IMR-90 (cell line): ENCODE measurements at regions not wholly inside any gene's neighbourhood (a gene's known extent, or its start where the extent isn't known, plus 50 kb on each side); places are given as distances from the start of the nearest gene placed in this dataset.
A peak's percentile ranks its signal among the peaks of the same experiment; 100 is the strongest.

Source experiments
- ATAC-seq: fragments of 200-7000 bp; cut with Tn5 transposase; 2 replicates; pipeline ENCODE4 v1.9.1; 2020; ENCODE audit warnings: low read depth, mild to moderate bottlenecking, moderate library complexity
- BruUV-seq: library from RNA; stranded (reverse); fragments of 400-500 nt; replicated peaks from 2 replicates; lab custom pipeline; 2021; lab: Mats Ljungman, UMichigan
- CTCF ChIA-PET: fragments of 300-600 bp; formaldehyde crosslinking; extraction: SDS; loops from one replicate; lab custom pipeline; 2021; ENCODE audit warnings: antibody characterized with exemption; lab: Yijun Ruan, JAX
- POLR2A ChIA-PET: fragments of 300-600 bp; sonication (Branson Sonifier 250); formaldehyde crosslinking; loops from one replicate; lab custom pipeline; 2022; ENCODE audit warnings: antibody characterized with exemption; ENCODE audit not compliant: unreplicated experiment; lab: Charles Lee
- DNase-seq: peaks from one replicate; pipeline ENCODE4 v3.0.0; 2013
- H2AFZ ChIP-seq: replicated peaks from 2 replicates; pipeline ENCODE3; 2013; ENCODE audit warnings: low read length, mild to moderate bottlenecking; ENCODE audit not compliant: poor library complexity
- H2AK5ac ChIP-seq: 2 replicates; pipeline ENCODE4 v1.6.1; 2013; ENCODE audit warnings: low read depth, low read length, inconsistent platforms
- H2AK9ac ChIP-seq: replicated peaks from 2 replicates; pipeline ENCODE3; 2013; ENCODE audit warnings: mild to moderate bottlenecking, low read depth, low read length, moderate library complexity; ENCODE audit not compliant: poor library complexity
- H2BK120ac ChIP-seq: 2 replicates; pipeline ENCODE4 v1.6.1; 2013; ENCODE audit warnings: low read depth, low read length, inconsistent platforms
- H2BK15ac ChIP-seq: 3 replicates; pipeline ENCODE4 v1.6.1; 2013; ENCODE audit warnings: low read depth, low read length, inconsistent platforms
- H2BK20ac ChIP-seq: 2 replicates; pipeline ENCODE4 v1.6.1; 2013; ENCODE audit warnings: low read depth, mild to moderate bottlenecking, inconsistent platforms, low read length, moderate library complexity
- H2BK5ac ChIP-seq: 2 replicates; pipeline ENCODE4 v1.6.1; 2013; ENCODE audit warnings: mild to moderate bottlenecking, low read depth, low read length, inconsistent platforms; ENCODE audit not compliant: poor library complexity, severe bottlenecking
- H3K14ac ChIP-seq: replicated peaks from 2 replicates; pipeline ENCODE4 v1.6.1; 2013; ENCODE audit warnings: low read depth, low read length, inconsistent platforms
- H3K18ac ChIP-seq: 2 replicates; pipeline ENCODE4 v1.6.1; 2013; ENCODE audit warnings: low read depth, low read length, control low read depth
- H3K23ac ChIP-seq: 2 replicates; pipeline ENCODE4 v1.6.1; 2013; ENCODE audit warnings: low read depth, low read length, inconsistent platforms
- H3K27ac ChIP-seq: 2 replicates; pipeline ENCODE4 v1.5.1; 2013; ENCODE audit warnings: mild to moderate bottlenecking, control low read depth, low read length; ENCODE audit not compliant: insufficient read depth
- H3K27me3 ChIP-seq: 2 replicates; pipeline ENCODE4 v1.6.1; 2013; ENCODE audit warnings: low read length; ENCODE audit not compliant: control insufficient read depth, insufficient read depth
- H3K36me3 ChIP-seq: 2 replicates; pipeline ENCODE4 v1.6.1; 2013; ENCODE audit warnings: low read length, mixed read lengths; ENCODE audit not compliant: control insufficient read depth, insufficient read depth
- H3K4ac ChIP-seq: 2 replicates; pipeline ENCODE4 v1.6.1; 2013; ENCODE audit warnings: low read depth, low read length, inconsistent platforms
- H3K4me1 ChIP-seq: 2 replicates; pipeline ENCODE4 v1.6.1; 2013; ENCODE audit warnings: low read length, mixed read lengths; ENCODE audit not compliant: control insufficient read depth, insufficient read depth
- H3K4me2 ChIP-seq: 2 replicates; pipeline ENCODE4 v1.6.1; 2013; ENCODE audit warnings: low read depth, mild to moderate bottlenecking, control low read depth, low read length, moderate library complexity
- H3K4me3 ChIP-seq: 2 replicates; pipeline ENCODE4 v1.5.1; 2013; ENCODE audit warnings: low read depth, mild to moderate bottlenecking, control low read depth, low read length, moderate library complexity; ENCODE audit not compliant: insufficient read depth
- H3K56ac ChIP-seq: 2 replicates; pipeline ENCODE4 v1.6.1; 2013; ENCODE audit warnings: low read length, inconsistent platforms; ENCODE audit not compliant: insufficient read depth; ENCODE audit errors: extremely low read depth
- H3K79me1 ChIP-seq, 2 experiments: 2 replicates each; pipeline ENCODE4 v1.6.1; 2013; ENCODE audit warnings: low read length in 2 of 2, inconsistent platforms in 1 of 2, low read depth in 1 of 2
- H3K9ac ChIP-seq: 2 replicates; pipeline ENCODE4 v1.6.1; 2013; ENCODE audit warnings: low read depth, low read length, control low read depth
- H3K9me1 ChIP-seq: 2 replicates; pipeline ENCODE4 v1.6.1; 2013; ENCODE audit warnings: low read length, inconsistent platforms; ENCODE audit not compliant: insufficient read depth
- H3K9me3 ChIP-seq: 2 replicates; pipeline ENCODE4 v1.6.1; 2013; ENCODE audit warnings: low read length; ENCODE audit not compliant: control insufficient read depth, insufficient read depth
- H4K20me1 ChIP-seq: 2 replicates; pipeline ENCODE4 v1.6.1; 2013; ENCODE audit warnings: low read length, inconsistent platforms; ENCODE audit not compliant: insufficient read depth
- H4K5ac ChIP-seq: 2 replicates; pipeline ENCODE4 v1.6.1; 2013; ENCODE audit warnings: mild to moderate bottlenecking, low read depth, low read length, control low read depth
- H4K8ac ChIP-seq, 2 experiments: 2 replicates each; pipeline ENCODE4 v1.6.1; 2013; ENCODE audit warnings: low read depth in 2 of 2, low read length in 2 of 2, control low read depth in 1 of 2, inconsistent platforms in 1 of 2
- H4K91ac ChIP-seq: 2 replicates; pipeline ENCODE4 v1.6.1; 2013; ENCODE audit warnings: low read depth, low read length, inconsistent platforms; ENCODE audit not compliant: insufficient read depth
- BHLHE40 ChIP-seq: fragments of 150-350 bp; IDR thresholded peaks from 2 replicates; pipeline ENCODE4 v1.6.1; 2016; ENCODE audit warnings: mild to moderate bottlenecking, low read depth, low read length
- CEBPB ChIP-seq: IDR thresholded peaks from 2 replicates; pipeline ENCODE4 v1.6.1; 2012; ENCODE audit warnings: low read depth, low read length, improper control_type of control experiment
- CHD1 ChIP-seq: IDR thresholded peaks from 2 replicates; pipeline ENCODE4 v1.6.1; 2012; ENCODE audit warnings: low read depth, low read length, improper control_type of control experiment
- ELK1 ChIP-seq: fragments of 150-350 bp; IDR thresholded peaks from 2 replicates; pipeline ENCODE4 v1.6.1; 2016; ENCODE audit warnings: low read depth, mild to moderate bottlenecking, low read length, moderate library complexity, borderline replicate concordance
- FOS ChIP-seq: fragments of 150-350 bp; IDR thresholded peaks from 2 replicates; pipeline ENCODE4 v1.6.1; 2016; ENCODE audit warnings: low read depth, low read length
- MAFK ChIP-seq: IDR thresholded peaks from 2 replicates; pipeline ENCODE4 v1.6.1; 2012; ENCODE audit warnings: low read depth, low read length, improper control_type of control experiment
- MAZ ChIP-seq: IDR thresholded peaks from 2 replicates; pipeline ENCODE4 v1.6.1; 2012; ENCODE audit warnings: low read depth, mild to moderate bottlenecking, low read length, improper control_type of control experiment, moderate library complexity, borderline replicate concordance
- MXI1 ChIP-seq: IDR thresholded peaks from 2 replicates; pipeline ENCODE4 v1.6.1; 2012; ENCODE audit warnings: low read depth, mild to moderate bottlenecking, low read length, moderate library complexity, borderline replicate concordance
- NFE2L2 ChIP-seq: fragments of 150-350 bp; IDR thresholded peaks from 2 replicates; pipeline ENCODE4 v1.6.1; 2016; ENCODE audit warnings: low read depth, mild to moderate bottlenecking, low read length
- POLR2A ChIP-seq: IDR thresholded peaks from 2 replicates; pipeline ENCODE4 v1.6.1; 2012; ENCODE audit warnings: mild to moderate bottlenecking, low read depth, low read length
- RAD21 ChIP-seq: IDR thresholded peaks from 2 replicates; pipeline ENCODE4 v1.6.1; 2012; ENCODE audit warnings: low read length, improper control_type of control experiment
- RCOR1 ChIP-seq: IDR thresholded peaks from 2 replicates; pipeline ENCODE4 v1.6.1; 2012; ENCODE audit warnings: mild to moderate bottlenecking, low read length, improper control_type of control experiment; ENCODE audit not compliant: insufficient replicate concordance
- RFX5 ChIP-seq: IDR thresholded peaks from 2 replicates; pipeline ENCODE4 v1.8.0; 2012; ENCODE audit warnings: low read depth, mild to moderate bottlenecking, low read length, moderate library complexity
- SMC3 ChIP-seq: fragments of 150-350 bp; IDR thresholded peaks from 2 replicates; pipeline ENCODE4 v1.6.1; 2016; ENCODE audit warnings: low read depth, mild to moderate bottlenecking, antibody characterized with exemption, low read length, moderate library complexity
- USF2 ChIP-seq: fragments of 150-350 bp; IDR thresholded peaks from 2 replicates; pipeline ENCODE4 v1.6.1; 2017; ENCODE audit warnings: mild to moderate bottlenecking, antibody characterized with exemption, low read length, low read depth
- WGBS, 2 experiments: methylation state at CpG; one replicate each; pipeline versions ENCODE4 v1.1.5 to v1.1.7; 2013; ENCODE audit warnings: missing lambda C conversion rate in 2 of 2; ENCODE audit not compliant: insufficient read length in 1 of 2; ENCODE audit errors: extremely low coverage in 2 of 2; 5-methylcytosine and 5-hydroxymethylcytosine counted together
- dilution Hi-C: fragments of 300-500 bp; cut with HindIII; formaldehyde crosslinking; loops from one replicate; pipeline ENCODE4 v1.14.3; 2018; ENCODE audit warnings: low sequenced_read_pairs; ENCODE audit not compliant: unreplicated experiment
- in situ Hi-C: fragments of 300-500 bp; cut with MboI; formaldehyde crosslinking; loops from 3 replicates; pipeline ENCODE4 v1.14.3; 2019; ENCODE audit warnings: low sequenced_read_pairs, inconsistent platforms, mixed read lengths
- intact Hi-C: fragments of 100-400 bp; cut with micrococcal nuclease; formaldehyde crosslinking; loops from 2 replicates; pipeline ENCODE4 v1.10.0; 2022
- TF ChIP-seq, protein P1 (sequence below): conservative IDR thresholded peaks from 2 replicates; pipeline ENCODE4 v1.5.1; 2012; ENCODE audit warnings: mild to moderate bottlenecking, low read depth, low read length, improper control_type of control experiment

- H3K9me3 ChIP-seq: no peaks in the 10 kb centered on the region
- no peak overlapping the region for H3K18ac ChIP-seq
- H4K8ac ChIP-seq: no peak overlapping the region
- H3K27me3 ChIP-seq: no peaks in the 10 kb centered on the region
- no CpG with 5 or more reads among the region's 3 CpGs for WGBS, 2 experiments
- H4K91ac ChIP-seq: no peak overlapping the region
- dilution Hi-C loops (no loop called here), intact Hi-C loops (no loop called here), in situ Hi-C loops (no loop called here)
- CTCF ChIA-PET: no interaction called here
- H3K56ac ChIP-seq: no peak overlapping the region
- H2BK20ac ChIP-seq: no peak overlapping the region
- POLR2A ChIA-PET: no interaction called here
- no peak overlapping the region for H2AK9ac ChIP-seq
- H3K14ac ChIP-seq: no peak overlapping the region
- H3K4me2 ChIP-seq: no peak overlapping the region
- no peak overlapping the region for H3K4me3 ChIP-seq
- no peak overlapping the region for H3K9ac ChIP-seq
- no TSS peak for BruUV-seq
- no peak overlapping the region for H3K23ac ChIP-seq
- no peaks in the 10 kb centered on the region for H3K4me1 ChIP-seq
- no peak for TF ChIP-seq FOS
- no peak for TF ChIP-seq RAD21
- TF ChIP-seq MAZ: no peak
- TF ChIP-seq RCOR1: no peak
- TF ChIP-seq NFE2L2: no peak
- no peak for TF ChIP-seq RFX5
- TF ChIP-seq BHLHE40: no peak
- TF ChIP-seq MAFK: no peak
- no peak for TF ChIP-seq CEBPB
- no peak for TF ChIP-seq MXI1
- TF ChIP-seq CHD1: no peak
- TF ChIP-seq, protein P1, sequence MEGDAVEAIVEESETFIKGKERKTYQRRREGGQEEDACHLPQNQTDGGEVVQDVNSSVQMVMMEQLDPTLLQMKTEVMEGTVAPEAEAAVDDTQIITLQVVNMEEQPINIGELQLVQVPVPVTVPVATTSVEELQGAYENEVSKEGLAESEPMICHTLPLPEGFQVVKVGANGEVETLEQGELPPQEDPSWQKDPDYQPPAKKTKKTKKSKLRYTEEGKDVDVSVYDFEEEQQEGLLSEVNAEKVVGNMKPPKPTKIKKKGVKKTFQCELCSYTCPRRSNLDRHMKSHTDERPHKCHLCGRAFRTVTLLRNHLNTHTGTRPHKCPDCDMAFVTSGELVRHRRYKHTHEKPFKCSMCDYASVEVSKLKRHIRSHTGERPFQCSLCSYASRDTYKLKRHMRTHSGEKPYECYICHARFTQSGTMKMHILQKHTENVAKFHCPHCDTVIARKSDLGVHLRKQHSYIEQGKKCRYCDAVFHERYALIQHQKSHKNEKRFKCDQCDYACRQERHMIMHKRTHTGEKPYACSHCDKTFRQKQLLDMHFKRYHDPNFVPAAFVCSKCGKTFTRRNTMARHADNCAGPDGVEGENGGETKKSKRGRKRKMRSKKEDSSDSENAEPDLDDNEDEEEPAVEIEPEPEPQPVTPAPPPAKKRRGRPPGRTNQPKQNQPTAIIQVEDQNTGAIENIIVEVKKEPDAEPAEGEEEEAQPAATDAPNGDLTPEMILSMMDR: no peak
- TF ChIP-seq SMC3: no peak
- TF ChIP-seq USF2: no peak
- no peak for TF ChIP-seq ELK1
- no peak for TF ChIP-seq POLR2A
- DNase-seq: peak; percentile 28
- no peak overlapping the region for H2AK5ac ChIP-seq
- H2BK15ac ChIP-seq: no peak overlapping the region
- H2BK5ac ChIP-seq: no peak overlapping the region
- H2AFZ ChIP-seq: no peak overlapping the region
- no peaks in the 10 kb centered on the region for H3K36me3 ChIP-seq
- H3K4ac ChIP-seq: no peak overlapping the region
- no peak overlapping the region for H2BK120ac ChIP-seq
- no peaks in the 10 kb centered on the region for H4K20me1 ChIP-seq
- no peaks in the 10 kb centered on the region for H3K9me1 ChIP-seq
- no peak overlapping the region for H3K27ac ChIP-seq
- H3K79me1 ChIP-seq: no peaks in the 10 kb centered on the region
- no peak overlapping the region for H4K5ac ChIP-seq
- ATAC-seq: no peak
These were observed 528.8 kb downstream of the CSNK1G3 start for GRCh38 chr5:124040799-124041198.
